22Rv1 (cell line): ENCODE measurements at regions not wholly inside any gene's neighbourhood (a gene's known extent, or its start where the extent isn't known, plus 50 kb on each side); places are given as distances from the start of the nearest gene placed in this dataset.

Source experiments
- CTCF ChIP-seq: fragments of 450-650 bp; IDR thresholded peaks from 2 replicates; pipeline ENCODE4 v1.5.1; 2017; ENCODE audit warnings: mild to moderate bottlenecking
- ZFX ChIP-seq: fragments of 450-650 bp; IDR thresholded peaks from 2 replicates; pipeline ENCODE4 v1.6.1; 2017; ENCODE audit warnings: antibody characterized with exemption, borderline replicate concordance

GRCh38 chr1:82161700-82162141 lies 361.0 kb downstream of the ADGRL2 start:
- TF ChIP-seq CTCF (no peak), ZFX (no peak)
